GM21576 (cell line): ENCODE measurements at regions not wholly inside any gene's neighbourhood (a gene's known extent, or its start where the extent isn't known, plus 50 kb on each side); places are given as distances from the start of the nearest gene placed in this dataset.
"Not testable (repeated sequence)": the region's sequence is repeated elsewhere in the genome, so short reads cannot be mapped to it uniquely, and the experiment has no call there.

Experiments
- ATAC-seq: cut with Tn5 transposase; IDR thresholded peaks from one replicate; pipeline ENCODE4 v1.9.1; 2021; ENCODE audit warnings: mild to moderate bottlenecking, moderate library complexity; ENCODE audit not compliant: unreplicated experiment

DNA sequence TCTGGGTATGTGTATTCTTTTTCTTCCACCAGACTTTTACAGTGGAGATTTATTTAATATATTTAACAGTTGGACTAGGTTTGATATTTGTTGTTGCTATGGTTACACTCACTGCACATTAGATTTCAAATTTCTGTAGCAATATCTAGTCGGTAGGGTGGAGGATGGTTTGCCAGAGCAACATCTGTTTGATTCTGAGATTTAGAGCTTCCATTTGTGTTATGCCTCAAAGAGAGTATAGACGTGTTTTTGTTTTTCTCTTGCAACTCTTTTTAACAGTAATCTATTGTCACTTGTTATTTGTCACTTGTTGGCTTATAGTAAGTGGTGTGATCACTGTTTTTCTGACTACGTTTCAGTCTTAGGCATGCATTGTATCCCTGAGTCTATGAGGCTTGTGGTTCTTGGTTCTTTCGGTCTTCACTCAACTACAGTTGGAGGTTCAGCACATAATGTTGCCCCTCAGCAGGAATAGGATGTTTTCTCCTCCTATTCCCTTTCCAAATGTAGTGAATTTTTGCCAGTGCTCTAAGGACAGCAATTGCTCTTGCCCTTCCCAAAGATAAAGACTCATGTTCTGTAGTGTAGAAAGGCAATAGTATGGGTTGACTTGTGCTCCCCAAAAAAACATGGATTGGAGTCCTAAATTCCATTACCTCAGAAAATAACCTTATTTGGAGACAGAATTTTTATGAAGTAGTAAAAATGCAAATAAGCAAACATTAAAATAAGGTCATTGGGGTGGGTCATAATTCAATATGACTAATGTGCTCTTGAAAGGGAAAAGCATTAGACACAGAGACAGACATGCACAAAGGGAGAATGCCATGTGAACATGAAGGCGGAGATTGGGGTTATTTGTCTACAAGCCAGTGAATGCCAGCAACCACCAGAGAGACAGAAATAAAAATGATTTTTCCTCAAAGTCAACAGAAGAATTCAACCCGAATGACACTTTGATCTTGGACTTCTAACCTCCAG is 692.1 kb downstream of the DIPK2A start:
- no peak for ATAC-seq

DNA sequence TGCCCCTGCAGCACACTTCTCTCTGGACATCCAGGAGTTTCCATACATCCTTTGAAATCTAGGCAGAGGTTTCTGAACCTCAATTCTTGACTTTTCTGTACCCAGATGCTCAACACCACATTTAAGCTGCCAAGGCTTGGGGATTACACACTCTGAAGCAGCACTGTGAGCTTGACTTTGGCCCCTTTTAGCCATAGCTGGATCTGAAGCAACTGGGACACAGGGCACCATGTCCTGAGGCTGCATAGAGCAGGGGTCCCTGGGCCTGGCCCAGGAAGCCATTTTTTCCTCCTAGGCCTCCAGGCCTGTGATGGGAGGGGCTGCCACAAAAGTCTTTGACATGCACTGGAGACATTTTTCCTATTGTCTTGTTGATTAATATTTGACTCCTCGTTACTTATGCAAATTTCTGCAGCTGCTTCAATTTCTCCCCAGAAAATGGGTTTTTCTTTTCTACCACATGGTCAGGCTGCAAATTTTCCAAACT is 694.0 kb downstream of the DIPK2A start:
- ATAC-seq = no peak

DNA sequence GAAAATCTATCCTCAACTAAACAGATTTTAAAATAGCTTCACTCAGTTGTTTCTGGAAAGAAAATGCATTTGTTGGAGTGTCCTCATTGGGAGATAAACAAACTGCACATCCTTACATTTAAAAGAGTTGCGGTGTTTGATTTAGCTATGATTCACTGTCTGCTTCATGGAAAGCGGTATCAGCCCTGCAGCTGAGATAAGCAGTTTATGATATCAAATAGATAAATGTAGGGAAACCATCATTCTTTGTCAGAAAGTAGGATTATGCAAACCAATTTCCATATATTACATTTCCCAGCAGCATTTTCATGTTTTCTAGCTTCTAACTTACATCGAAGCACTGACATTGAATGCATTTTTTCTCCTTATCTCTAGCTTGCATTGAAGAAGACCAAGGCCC is 698.9 kb downstream of the DIPK2A start:
- no peak for ATAC-seq

DNA sequence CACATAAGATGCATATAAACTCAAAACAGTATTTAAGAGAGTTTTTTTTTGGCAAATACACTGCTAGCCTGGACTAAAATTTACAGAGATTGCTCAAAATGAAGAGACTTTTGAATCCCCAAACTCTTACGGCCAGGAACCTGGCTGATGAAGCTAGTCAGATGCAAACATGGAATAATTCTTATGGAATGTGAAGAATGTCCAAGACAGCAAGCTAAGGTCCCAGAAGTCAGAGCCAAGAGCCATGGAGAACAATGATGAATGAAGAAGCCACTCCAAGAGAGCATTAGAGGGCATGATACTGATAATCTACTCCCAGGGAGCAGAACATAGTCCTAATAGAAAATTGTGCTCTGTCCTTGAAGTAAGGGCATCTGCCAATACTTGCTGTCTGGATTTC is 705.5 kb downstream of the DIPK2A start:
- no peak for ATAC-seq

- ATAC-seq = no peak
Measured at GRCh38 chr3:144683065-144683464, 711.4 kb downstream of the DIPK2A start.

GRCh38 chr3:144687862-144688261 is 716.2 kb downstream of the DIPK2A start:
- ATAC-seq = no peak

GRCh38 chr3:144692488-144692887 is 720.9 kb downstream of the DIPK2A start:
- ATAC-seq = no peak

DNA sequence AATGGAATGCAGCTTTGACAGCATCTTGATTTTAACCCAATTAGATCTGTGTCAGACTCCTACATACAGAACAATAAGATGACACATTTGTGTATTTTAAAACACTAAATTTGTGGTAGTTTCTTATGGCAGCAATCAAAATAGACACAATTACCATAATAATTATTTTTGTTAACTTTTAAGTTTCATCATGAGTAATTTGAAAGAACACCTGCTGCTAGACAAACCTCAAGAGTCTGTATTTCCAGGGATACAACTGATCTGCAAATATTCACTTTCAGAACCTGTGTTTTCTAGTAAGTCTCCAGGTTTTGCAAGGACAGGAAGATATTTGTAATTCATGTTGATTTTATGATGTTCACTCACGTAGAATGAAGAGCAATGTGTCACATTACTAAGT is 736.8 kb downstream of the DIPK2A start:
- ATAC-seq = no peak

DNA sequence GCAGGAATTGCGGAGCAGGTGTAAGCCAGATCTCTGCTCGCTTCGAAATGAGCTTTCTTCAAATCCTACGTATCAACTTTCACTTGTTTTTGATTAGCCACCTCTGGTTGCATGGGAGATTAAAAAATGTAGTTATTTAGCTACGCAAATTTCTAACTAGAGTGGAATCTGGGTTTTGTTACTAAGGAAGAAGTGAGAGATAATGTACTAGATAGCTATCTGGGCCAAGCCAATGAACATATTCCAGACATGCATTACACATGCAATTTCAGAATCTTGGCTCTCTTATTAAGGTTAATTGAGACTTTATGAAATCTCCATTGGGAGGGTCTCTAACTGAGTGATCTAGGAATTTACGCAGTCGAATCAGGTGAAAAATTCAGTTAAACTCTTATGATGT is 765.7 kb downstream of the DIPK2A start:
- ATAC-seq = no peak

DNA sequence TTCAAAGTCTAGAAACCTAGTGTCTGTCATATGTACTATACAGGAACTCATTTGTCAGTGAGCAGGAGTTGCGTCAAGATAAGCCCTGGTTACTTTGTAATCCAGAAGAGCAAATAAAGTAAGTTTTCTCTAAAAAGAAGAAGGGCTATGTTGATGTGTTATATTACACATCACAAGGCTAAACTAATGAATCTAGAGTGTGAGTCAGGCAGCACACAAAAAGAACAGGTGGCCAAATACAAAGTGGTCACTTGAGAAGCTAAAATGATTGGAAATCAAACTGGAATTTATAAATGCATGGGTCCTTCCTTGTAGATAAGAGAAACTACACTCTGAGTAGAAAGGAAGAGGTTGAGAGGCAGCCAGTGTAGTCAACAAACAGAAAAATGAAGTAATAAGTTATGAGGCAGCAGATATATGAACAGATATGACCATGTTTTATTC is 771.6 kb downstream of the DIPK2A start:
- no peak for ATAC-seq

- no peak for ATAC-seq
Measured at GRCh38 chr3:144744473-144744872, 772.9 kb downstream of the DIPK2A start.

DNA sequence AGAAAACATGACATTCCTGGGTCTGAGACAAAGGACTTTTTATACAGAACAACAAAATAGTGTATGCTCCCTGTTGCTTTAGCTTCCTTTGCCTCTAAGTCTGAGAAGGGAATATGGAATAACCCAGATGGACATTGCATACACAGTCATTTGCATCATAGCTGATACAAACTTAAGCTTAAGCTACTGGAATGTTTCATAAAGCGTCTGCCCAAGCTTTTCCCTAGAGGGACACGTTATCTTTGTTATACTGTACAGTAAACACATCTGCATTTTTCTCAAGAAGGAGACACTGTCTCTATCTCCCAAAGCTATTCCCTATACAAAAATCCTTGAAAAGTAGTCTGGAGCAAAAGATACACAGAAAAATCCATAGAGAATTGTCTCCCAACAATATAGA is 775.0 kb downstream of the DIPK2A start:
- ATAC-seq = no peak

GRCh38 chr3:144749536-144750253 is 778.1 kb downstream of the DIPK2A start:
- not testable (repeated sequence) for ATAC-seq

DNA sequence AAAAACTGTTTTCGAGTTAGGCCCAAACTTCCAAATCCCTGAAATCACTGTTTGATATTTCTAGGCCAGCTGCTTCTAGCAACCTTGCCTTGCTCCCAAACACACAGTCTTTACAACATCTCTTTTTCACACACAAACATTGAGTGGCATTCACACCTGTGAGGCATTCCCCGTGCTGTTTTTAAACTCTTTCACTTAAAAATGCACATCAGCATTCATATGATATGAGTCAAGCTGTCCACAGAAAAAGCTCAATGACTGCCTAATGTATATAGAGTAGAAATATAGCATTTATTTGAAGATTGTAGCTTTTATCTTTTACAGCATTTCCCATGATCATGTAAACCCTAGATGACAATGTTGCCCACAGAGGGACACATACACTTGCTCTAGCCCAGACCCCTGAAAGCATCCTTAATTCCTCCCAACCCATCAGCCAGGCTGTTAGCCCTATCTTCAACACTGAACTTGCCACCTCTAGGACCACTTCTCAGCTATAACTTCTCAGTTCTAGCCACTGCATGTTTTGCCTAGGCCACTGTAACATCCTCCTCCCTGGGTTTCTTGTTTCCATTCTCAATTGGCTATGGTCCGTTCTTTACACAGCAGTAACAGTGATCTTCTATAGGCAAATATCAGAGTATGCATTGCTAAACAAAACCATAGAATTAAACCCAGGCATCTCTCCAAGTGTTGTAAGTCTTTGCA is 782.6 kb downstream of the DIPK2A start:
- ATAC-seq = no peak

GRCh38 chr3:144756704-144757440 is 785.2 kb downstream of the DIPK2A start:
- ATAC-seq = no peak

- ATAC-seq = no peak
Measured at GRCh38 chr3:144760831-144761230, 789.2 kb downstream of the DIPK2A start.

GRCh38 chr3:144762091-144762490 is 790.5 kb downstream of the DIPK2A start:
- ATAC-seq = no peak

DNA sequence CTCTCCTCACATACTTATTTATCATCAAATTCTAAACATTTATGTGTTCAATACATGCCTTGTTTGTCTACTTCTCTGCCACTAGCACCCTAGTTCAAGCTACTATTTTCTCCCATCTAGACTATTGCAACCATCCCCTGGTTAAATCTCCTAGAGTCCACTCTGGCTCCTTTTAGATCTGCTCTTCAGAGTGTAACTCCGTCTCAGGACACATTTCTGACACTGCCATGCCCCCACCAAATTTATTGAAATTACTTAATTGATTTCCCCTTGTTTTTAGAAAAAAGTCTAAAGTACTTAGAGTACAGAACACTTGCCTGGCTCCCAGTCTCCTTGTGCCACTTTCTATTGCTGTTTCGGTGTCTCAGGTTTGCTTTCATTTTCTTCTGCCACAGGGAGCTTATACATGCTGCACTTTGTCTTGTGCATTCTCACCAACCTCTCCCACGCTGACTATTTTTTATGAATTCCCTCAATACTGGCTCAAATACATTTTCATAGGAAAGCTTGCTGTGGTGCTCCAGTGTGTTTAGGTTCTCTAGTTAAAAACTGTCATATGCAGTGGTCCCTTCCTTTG is 792.3 kb downstream of the DIPK2A start:
- ATAC-seq = peak; percentile 94

GRCh38 chr3:144770281-144770680 is 798.7 kb downstream of the DIPK2A start:
- no peak for ATAC-seq

DNA sequence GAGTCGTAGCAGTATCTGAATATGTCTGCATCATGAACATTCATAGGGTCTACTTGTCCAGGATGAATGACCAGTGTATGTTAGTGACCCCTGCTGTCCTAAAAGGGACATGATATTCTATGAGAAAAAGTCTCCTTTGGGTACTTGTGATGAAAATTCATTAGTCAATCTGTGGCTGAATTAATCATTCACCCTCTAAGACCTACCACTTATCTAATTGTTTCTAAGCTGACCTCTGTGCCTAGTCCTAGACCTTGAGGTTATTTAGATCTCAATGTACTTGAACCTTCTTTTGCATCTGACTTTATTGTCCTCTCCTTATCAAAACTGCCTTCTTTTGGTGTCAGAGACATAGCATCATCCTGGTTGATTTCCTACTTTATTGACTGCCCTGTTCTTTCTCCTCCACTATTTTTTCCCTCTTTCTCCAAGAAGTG is 799.3 kb downstream of the DIPK2A start:
- ATAC-seq = no peak
